Ishikawa (cell line): ENCODE measurements at regions not wholly inside any gene's neighbourhood (a gene's known extent, or its start where the extent isn't known, plus 50 kb on each side); places are given as distances from the start of the nearest gene placed in this dataset.

ENCODE experiments used
- EGR1 ChIP-seq: IDR thresholded peaks from 2 replicates; pipeline ENCODE4 v1.6.1; 2012
- RAD21 ChIP-seq: IDR thresholded peaks from 2 replicates; pipeline ENCODE4 v1.6.1; 2012; ENCODE audit warnings: low read depth
- TAF1 ChIP-seq: IDR thresholded peaks from 2 replicates; pipeline ENCODE4 v1.6.1; 2012; ENCODE audit warnings: low read depth, mild to moderate bottlenecking
- TEAD4 ChIP-seq: IDR thresholded peaks from 2 replicates; pipeline ENCODE4 v1.6.1; 2012
- TF ChIP-seq, protein P1 (sequence below): IDR thresholded peaks from 2 replicates; pipeline ENCODE4 v1.6.1; 2012
- TF ChIP-seq, protein P2 (sequence below): IDR thresholded peaks from 2 replicates; pipeline ENCODE4 v1.6.1; 2012; ENCODE audit warnings: low read depth, mild to moderate bottlenecking
- TF ChIP-seq, protein P3 (sequence below): IDR thresholded peaks from 2 replicates; pipeline ENCODE4 v1.6.1; 2012

DNA sequence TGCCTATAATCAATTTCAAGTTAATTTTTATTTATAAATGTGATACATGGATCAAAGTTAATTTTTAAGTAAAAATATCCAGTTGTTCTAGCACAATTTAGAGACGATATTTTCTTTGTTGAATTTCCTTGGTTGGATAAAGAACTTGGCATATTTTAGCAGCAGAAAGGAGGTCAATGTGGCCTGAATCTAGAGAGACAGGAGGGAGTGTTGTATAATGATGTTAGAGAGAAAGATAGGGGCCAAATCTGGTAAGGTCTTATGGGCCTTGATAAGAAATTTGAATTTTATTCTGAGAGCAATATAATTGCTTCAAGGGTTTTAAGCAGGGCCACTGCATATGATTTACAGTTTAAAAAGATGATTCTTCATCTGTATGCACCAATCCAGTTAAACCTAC, 79.4 kb upstream of the OGFRL1 start:
- TF ChIP-seq RAD21 (no peak), TAF1 (no peak), EGR1 (no peak), TEAD4 (no peak)
- TF ChIP-seq, protein P1, sequence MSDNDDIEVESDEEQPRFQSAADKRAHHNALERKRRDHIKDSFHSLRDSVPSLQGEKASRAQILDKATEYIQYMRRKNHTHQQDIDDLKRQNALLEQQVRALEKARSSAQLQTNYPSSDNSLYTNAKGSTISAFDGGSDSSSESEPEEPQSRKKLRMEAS: no peak
- TF ChIP-seq, protein P2, sequence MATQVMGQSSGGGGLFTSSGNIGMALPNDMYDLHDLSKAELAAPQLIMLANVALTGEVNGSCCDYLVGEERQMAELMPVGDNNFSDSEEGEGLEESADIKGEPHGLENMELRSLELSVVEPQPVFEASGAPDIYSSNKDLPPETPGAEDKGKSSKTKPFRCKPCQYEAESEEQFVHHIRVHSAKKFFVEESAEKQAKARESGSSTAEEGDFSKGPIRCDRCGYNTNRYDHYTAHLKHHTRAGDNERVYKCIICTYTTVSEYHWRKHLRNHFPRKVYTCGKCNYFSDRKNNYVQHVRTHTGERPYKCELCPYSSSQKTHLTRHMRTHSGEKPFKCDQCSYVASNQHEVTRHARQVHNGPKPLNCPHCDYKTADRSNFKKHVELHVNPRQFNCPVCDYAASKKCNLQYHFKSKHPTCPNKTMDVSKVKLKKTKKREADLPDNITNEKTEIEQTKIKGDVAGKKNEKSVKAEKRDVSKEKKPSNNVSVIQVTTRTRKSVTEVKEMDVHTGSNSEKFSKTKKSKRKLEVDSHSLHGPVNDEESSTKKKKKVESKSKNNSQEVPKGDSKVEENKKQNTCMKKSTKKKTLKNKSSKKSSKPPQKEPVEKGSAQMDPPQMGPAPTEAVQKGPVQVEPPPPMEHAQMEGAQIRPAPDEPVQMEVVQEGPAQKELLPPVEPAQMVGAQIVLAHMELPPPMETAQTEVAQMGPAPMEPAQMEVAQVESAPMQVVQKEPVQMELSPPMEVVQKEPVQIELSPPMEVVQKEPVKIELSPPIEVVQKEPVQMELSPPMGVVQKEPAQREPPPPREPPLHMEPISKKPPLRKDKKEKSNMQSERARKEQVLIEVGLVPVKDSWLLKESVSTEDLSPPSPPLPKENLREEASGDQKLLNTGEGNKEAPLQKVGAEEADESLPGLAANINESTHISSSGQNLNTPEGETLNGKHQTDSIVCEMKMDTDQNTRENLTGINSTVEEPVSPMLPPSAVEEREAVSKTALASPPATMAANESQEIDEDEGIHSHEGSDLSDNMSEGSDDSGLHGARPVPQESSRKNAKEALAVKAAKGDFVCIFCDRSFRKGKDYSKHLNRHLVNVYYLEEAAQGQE: no peak
- TF ChIP-seq, protein P3, sequence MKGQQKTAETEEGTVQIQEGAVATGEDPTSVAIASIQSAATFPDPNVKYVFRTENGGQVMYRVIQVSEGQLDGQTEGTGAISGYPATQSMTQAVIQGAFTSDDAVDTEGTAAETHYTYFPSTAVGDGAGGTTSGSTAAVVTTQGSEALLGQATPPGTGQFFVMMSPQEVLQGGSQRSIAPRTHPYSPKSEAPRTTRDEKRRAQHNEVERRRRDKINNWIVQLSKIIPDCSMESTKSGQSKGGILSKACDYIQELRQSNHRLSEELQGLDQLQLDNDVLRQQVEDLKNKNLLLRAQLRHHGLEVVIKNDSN: no peak
